DOHH2 (cell line): ENCODE measurements at regions not wholly inside any gene's neighbourhood (a gene's known extent, or its start where the extent isn't known, plus 50 kb on each side); places are given as distances from the start of the nearest gene placed in this dataset.

Experiments
- H3F3A ChIP-seq: fragments of 200-600 bp; sonication (generic), shearing (Covaris generic); 2 replicates; pipeline ENCODE4 v1.6.0; 2016; ENCODE audit warnings: antibody characterized with exemption, mild to moderate bottlenecking; ENCODE audit not compliant: control insufficient read depth, insufficient read depth
- H3K27ac ChIP-seq: fragments of 200-600 bp; sonication (generic); 2 replicates; pipeline ENCODE4 v1.5.1; 2014; ENCODE audit warnings: low read depth, mild to moderate bottlenecking, low read length, moderate library complexity
- H3K27me3 ChIP-seq: fragments of 200-600 bp; sonication (generic); 2 replicates; pipeline ENCODE4 v1.6.1; 2014; ENCODE audit warnings: mild to moderate bottlenecking, low read length, mixed read lengths; ENCODE audit not compliant: control insufficient read depth
- H3K36me3 ChIP-seq: fragments of 200-600 bp; sonication (generic); 2 replicates; pipeline ENCODE4 v1.6.1; 2014; ENCODE audit warnings: mild to moderate bottlenecking, low read length, moderate library complexity, mixed read lengths; ENCODE audit not compliant: control insufficient read depth
- H3K4me1 ChIP-seq: fragments of 200-600 bp; sonication (generic); 2 replicates; pipeline ENCODE4 v1.6.1; 2014; ENCODE audit warnings: mild to moderate bottlenecking, low read length, mixed read lengths; ENCODE audit not compliant: control insufficient read depth
- H3K4me2 ChIP-seq: fragments of 200-600 bp; sonication (generic); 2 replicates; pipeline ENCODE4 v1.6.0; 2014; ENCODE audit warnings: mild to moderate bottlenecking, low read length, moderate library complexity
- H3K4me3 ChIP-seq: fragments of 200-600 bp; sonication (generic); 2 replicates; pipeline ENCODE4 v1.5.1; 2014; ENCODE audit warnings: mild to moderate bottlenecking, low read length, mixed read lengths
- H3K79me2 ChIP-seq: fragments of 200-600 bp; sonication (generic); 2 replicates; pipeline ENCODE4 v1.6.1; 2014; ENCODE audit warnings: mild to moderate bottlenecking, low read length, mixed read lengths; ENCODE audit not compliant: control insufficient read depth
- H3K9me2 ChIP-seq: fragments of 200-600 bp; sonication (generic); replicated peaks from 2 replicates; pipeline ENCODE4 v1.6.1; 2014; ENCODE audit warnings: mild to moderate bottlenecking, low read length, mixed read lengths; ENCODE audit not compliant: control insufficient read depth
- H3K9me3 ChIP-seq: fragments of 200-600 bp; sonication (generic); 2 replicates; pipeline ENCODE4 v1.6.1; 2014; ENCODE audit warnings: antibody characterized with exemption, low read length, mixed read lengths; ENCODE audit not compliant: control insufficient read depth, insufficient read depth
- H4K20me1 ChIP-seq: fragments of 200-600 bp; sonication (generic); 2 replicates; pipeline ENCODE4 v1.6.0; 2014; ENCODE audit warnings: low read depth, mild to moderate bottlenecking, antibody characterized with exemption, low read length, moderate library complexity; ENCODE audit not compliant: control insufficient read depth, insufficient read depth
- EZH2phosphoT487 ChIP-seq: fragments of 200-600 bp; sonication (generic); IDR thresholded peaks from 2 replicates; pipeline ENCODE4 v1.6.1; 2017; ENCODE audit warnings: borderline replicate concordance, mild to moderate bottlenecking, antibody characterized with exemption, low read length, moderate library complexity, mixed read lengths
- TF ChIP-seq, protein P1 (sequence below): fragments of 200-600 bp; sonication (generic); IDR thresholded peaks from one replicate; pipeline ENCODE4 v1.5.1; 2014; ENCODE audit warnings: antibody characterized with exemption, mild to moderate bottlenecking, low read depth, low read length; ENCODE audit not compliant: poor library complexity, severe bottlenecking

GRCh38 chr6:135693811-135694370 lies 157.6 kb upstream of the PDE7B start:
- H3K4me1 ChIP-seq = no peaks in the 10 kb centered on the region
- TF ChIP-seq, protein P1, sequence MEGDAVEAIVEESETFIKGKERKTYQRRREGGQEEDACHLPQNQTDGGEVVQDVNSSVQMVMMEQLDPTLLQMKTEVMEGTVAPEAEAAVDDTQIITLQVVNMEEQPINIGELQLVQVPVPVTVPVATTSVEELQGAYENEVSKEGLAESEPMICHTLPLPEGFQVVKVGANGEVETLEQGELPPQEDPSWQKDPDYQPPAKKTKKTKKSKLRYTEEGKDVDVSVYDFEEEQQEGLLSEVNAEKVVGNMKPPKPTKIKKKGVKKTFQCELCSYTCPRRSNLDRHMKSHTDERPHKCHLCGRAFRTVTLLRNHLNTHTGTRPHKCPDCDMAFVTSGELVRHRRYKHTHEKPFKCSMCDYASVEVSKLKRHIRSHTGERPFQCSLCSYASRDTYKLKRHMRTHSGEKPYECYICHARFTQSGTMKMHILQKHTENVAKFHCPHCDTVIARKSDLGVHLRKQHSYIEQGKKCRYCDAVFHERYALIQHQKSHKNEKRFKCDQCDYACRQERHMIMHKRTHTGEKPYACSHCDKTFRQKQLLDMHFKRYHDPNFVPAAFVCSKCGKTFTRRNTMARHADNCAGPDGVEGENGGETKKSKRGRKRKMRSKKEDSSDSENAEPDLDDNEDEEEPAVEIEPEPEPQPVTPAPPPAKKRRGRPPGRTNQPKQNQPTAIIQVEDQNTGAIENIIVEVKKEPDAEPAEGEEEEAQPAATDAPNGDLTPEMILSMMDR = no peak
- TF ChIP-seq EZH2phosphoT487 = no peak
- no peaks in the 10 kb centered on the region for H3K79me2 ChIP-seq

GRCh38 chr6:135699705-135700104 lies 151.8 kb upstream of the PDE7B start:
- Histone ChIP-seq H4K20me1 (no peaks in the 10 kb centered on the region), H3K27ac (no peak overlapping the region), H3K4me2 (no peak overlapping the region), H3K27me3 (peaks cover 8% of the 10 kb centered on the region; the same call in 1 of the 2 replicates), H3K9me2 (no peaks in the 10 kb centered on the region), H3K4me1 (no peaks in the 10 kb centered on the region), H3K4me3 (no peak overlapping the region), H3F3A (no peaks in the 10 kb centered on the region), H3K36me3 (no peaks in the 10 kb centered on the region), H3K9me3 (no peaks in the 10 kb centered on the region), H3K79me2 (no peaks in the 10 kb centered on the region)
- TF ChIP-seq EZH2phosphoT487 = no peak
- TF ChIP-seq, protein P1 = no peak

More at GRCh38 chr6:135693811-135694370, 157.6 kb upstream of the PDE7B start:
- H3K27ac ChIP-seq = no peak overlapping the region
- H3K27me3 ChIP-seq = 0 out of 2 replicates have a peak, but pooled peaks cover 3% of the 10 kb centered on the region
- no peaks in the 10 kb centered on the region for H3F3A ChIP-seq
- no peaks in the 10 kb centered on the region for H3K9me2 ChIP-seq
- no peak overlapping the region for H3K4me2 ChIP-seq
- H4K20me1 ChIP-seq = no peaks in the 10 kb centered on the region
- no peak overlapping the region for H3K4me3 ChIP-seq
- H3K9me3 ChIP-seq = no peaks in the 10 kb centered on the region
- no peaks in the 10 kb centered on the region for H3K36me3 ChIP-seq

DNA sequence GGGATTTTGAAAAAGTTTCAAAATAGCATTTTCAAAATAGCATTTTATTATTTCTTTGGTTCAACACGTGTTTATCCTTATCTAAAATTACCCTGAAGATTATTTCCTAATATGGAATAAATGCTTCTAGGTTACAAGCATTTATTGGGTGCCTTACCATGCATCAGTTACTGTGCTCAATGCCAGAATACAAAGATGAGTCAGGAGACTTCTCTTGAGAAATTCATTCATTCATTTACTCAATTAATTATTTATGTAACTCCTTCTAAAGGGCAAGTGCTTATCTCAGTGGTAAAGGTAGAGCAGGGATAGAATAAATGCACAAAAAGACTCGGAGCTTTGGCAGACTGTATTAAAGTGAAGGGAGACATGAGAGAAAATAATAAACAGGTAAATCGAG lies 150.1 kb upstream of the PDE7B start:
- peaks cover 8% of the 10 kb centered on the region; the same call in 1 of the 2 replicates for H3K27me3 ChIP-seq
- no peak overlapping the region for H3K4me3 ChIP-seq
- no peak overlapping the region for H3K27ac ChIP-seq
- no peaks in the 10 kb centered on the region for H3K9me2 ChIP-seq
- no peaks in the 10 kb centered on the region for H3F3A ChIP-seq
- no peak overlapping the region for H3K4me2 ChIP-seq
- no peaks in the 10 kb centered on the region for H3K4me1 ChIP-seq
- no peaks in the 10 kb centered on the region for H3K79me2 ChIP-seq
- TF ChIP-seq EZH2phosphoT487 = no peak
- TF ChIP-seq, protein P1 = no peak
- no peaks in the 10 kb centered on the region for H3K9me3 ChIP-seq
- no peaks in the 10 kb centered on the region for H3K36me3 ChIP-seq
- H4K20me1 ChIP-seq = no peaks in the 10 kb centered on the region
